Activated CD8-positive, alpha-beta memory T cell treated with anti-CD3 and anti-CD28 coated beads for 36 hours (primary cell): ENCODE measurements at regions not wholly inside any gene's neighbourhood (a gene's known extent, or its start where the extent isn't known, plus 50 kb on each side); places are given as distances from the start of the nearest gene placed in this dataset.

Source experiments
- CTCF ChIA-PET: fragments of 350-600 bp; sonication (Branson Sonifier 250); formaldehyde crosslinking; loops from one replicate; lab custom pipeline; 2021; ENCODE audit warnings: antibody characterized with exemption; lab: Charles Lee
- POLR2A ChIA-PET: fragments of 350-600 bp; sonication (Branson Sonifier 250); formaldehyde crosslinking; loops from one replicate; lab custom pipeline; 2021; ENCODE audit warnings: antibody characterized with exemption; lab: Charles Lee

GRCh38 chr10:76675561-76675950 is 962.1 kb downstream of the KCNMA1 start:
- POLR2A ChIA-PET, result no interaction called here
- CTCF ChIA-PET, result no interaction called here

DNA sequence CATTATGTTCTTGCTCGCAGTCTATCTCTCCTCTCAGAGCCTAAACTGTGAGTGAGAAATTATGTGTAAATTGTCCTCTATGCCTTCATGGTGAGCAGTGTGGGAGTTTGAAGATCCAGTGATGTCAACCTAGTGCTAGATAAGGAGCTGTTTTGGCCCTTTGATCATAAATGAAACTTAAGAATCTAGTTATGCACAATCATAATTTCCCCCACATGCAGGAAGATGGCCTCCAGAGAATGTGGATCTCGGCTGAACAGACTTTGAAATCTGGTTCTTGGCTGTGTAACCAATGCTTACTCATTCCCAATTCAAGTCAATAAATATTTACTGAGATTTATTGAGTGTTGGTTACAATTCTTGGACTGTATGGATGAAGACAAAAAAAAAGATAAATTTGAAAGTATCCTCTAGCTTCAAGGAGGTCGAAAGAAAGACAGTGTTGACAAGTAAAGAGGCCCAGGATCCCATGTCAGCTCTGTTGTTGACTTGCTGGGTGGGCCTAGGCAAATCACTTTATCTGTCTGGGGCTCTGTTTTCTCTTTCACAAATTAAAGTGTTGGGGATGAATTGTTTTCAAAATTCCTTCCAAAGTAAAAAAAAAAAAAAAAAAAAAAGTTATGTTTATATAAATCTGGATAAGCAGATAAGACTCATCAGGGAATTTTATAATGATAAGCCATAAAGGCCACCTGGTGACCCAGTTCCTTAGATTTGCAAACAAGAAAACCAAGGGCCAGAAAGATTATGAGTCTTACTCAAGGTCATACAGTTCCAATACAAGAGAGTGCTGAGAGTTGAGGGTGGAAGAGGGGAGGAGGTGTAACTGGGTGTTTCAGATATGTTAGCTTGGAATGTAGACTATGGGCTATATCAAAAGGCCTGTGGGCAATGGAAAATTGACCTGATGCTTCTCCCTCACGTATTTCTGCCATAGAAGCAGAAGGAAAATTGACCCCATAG is 969.9 kb downstream of the KCNMA1 start:
- CTCF ChIA-PET, result no interaction called here

GRCh38 chr10:76666891-76667290 is 970.7 kb downstream of the KCNMA1 start:
- POLR2A ChIA-PET, result no interaction called here

More for the DNA sequence above, 969.9 kb downstream of the KCNMA1 start:
- POLR2A ChIA-PET, result no interaction called here

GRCh38 chr10:76665029-76665428 is 972.6 kb downstream of the KCNMA1 start:
- POLR2A ChIA-PET, result no interaction called here
- CTCF ChIA-PET, result no interaction called here

More at GRCh38 chr10:76666891-76667290, 970.7 kb downstream of the KCNMA1 start:
- CTCF ChIA-PET, result no interaction called here

- POLR2A ChIA-PET, result no interaction called here
- CTCF ChIA-PET, result no interaction called here
Observed at GRCh38 chr10:76657337-76658012, 980.1 kb downstream of the KCNMA1 start.

GRCh38 chr10:76651154-76651553 is 986.5 kb downstream of the KCNMA1 start:
- ChIA-PET CTCF (no interaction called here), POLR2A (no interaction called here)

- ChIA-PET POLR2A (no interaction called here), CTCF (no interaction called here)
Observed at GRCh38 chr10:76649723-76650127, 987.9 kb downstream of the KCNMA1 start.

- CTCF ChIA-PET, result no interaction called here
- POLR2A ChIA-PET, result no interaction called here
Observed at GRCh38 chr10:76649254-76649653, 988.4 kb downstream of the KCNMA1 start.

DNA sequence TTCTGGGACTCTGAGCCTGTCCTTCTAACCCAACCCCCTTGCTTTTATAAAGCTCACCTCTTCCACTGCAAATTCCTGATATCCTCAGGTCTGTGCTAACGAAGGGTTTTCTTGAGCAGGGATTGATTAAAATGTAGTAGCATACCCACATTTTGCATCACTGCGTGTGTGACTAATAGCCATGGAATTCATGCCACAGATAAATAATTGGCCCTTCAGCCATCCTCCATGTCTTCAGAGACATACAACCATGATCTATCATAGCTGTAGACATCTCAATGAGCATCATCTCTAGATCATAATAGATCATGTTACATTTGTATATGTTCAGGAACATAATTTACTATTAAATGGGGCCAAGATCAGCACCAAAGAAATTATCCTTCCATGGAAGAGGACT is 990.3 kb downstream of the KCNMA1 start:
- ChIA-PET CTCF (no interaction called here), POLR2A (no interaction called here)

DNA sequence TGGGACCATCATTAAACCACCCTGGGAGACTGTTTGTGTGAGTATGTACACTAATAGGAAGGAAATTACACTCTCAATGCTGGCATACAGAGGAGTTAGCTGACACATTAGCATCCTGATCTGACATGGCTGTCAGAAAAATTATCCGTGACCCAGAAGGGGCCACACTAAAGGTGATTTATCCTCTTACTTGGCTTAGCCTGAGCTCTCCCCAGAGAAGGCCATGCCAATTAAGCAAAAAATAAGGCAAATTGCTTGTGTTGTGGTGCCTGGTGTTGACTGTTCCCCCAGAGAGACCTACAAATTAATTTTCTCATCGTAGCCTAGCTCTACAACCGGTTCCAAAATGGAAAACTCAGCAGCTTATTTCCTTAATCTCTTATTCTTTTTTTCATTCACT is 992.3 kb downstream of the KCNMA1 start:
- CTCF ChIA-PET, result no interaction called here
- POLR2A ChIA-PET, result no interaction called here

GRCh38 chr10:76644476-76644875 is 993.1 kb downstream of the KCNMA1 start:
- POLR2A ChIA-PET, result no interaction called here
- CTCF ChIA-PET, result no interaction called here

GRCh38 chr10:76643511-76643911 is 994.1 kb downstream of the KCNMA1 start:
- CTCF ChIA-PET, result no interaction called here
- POLR2A ChIA-PET, result no interaction called here

GRCh38 chr10:76642358-76642757 is 995.2 kb downstream of the KCNMA1 start:
- CTCF ChIA-PET, result no interaction called here
- POLR2A ChIA-PET, result no interaction called here

DNA sequence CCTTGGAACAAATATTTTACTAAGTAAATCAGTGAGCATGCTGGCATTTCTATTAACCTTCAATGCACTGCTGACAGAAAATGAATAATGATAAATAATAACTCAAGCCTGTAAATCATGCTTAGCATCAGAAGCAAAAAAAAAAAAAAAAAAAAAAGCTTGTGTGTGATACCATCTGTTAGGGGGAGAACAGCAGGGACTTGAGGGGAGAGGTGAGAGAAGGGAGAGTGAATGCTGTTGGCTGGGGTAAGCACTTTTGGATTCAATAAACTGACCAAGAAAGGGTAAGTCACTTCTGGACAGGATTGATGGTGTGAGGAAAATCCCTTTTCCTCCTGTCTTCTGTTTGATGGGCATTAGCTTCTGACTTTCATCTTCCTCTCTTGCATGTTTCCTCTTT is 996.4 kb downstream of the KCNMA1 start:
- POLR2A ChIA-PET, result no interaction called here
- CTCF ChIA-PET, result interaction anchor here (0.8 kb wide), 1 partner anchor 40 kb away, joined by 4 read pairs; no protein-coding TSS in a partner anchor

- ChIA-PET CTCF (no interaction called here), POLR2A (no interaction called here)
Observed at GRCh38 chr10:76640806-76641205, 996.8 kb downstream of the KCNMA1 start.

- POLR2A ChIA-PET, result no interaction called here
- CTCF ChIA-PET, result no interaction called here
Observed at GRCh38 chr10:76632767-76633051, 1004.9 kb downstream of the KCNMA1 start.

- ChIA-PET CTCF (no interaction called here), POLR2A (no interaction called here)
Observed at GRCh38 chr10:76631884-76632766, 1005.5 kb downstream of the KCNMA1 start.

- ChIA-PET POLR2A (no interaction called here), CTCF (no interaction called here)
Observed at GRCh38 chr10:76631036-76631670, 1006.5 kb downstream of the KCNMA1 start.

DNA sequence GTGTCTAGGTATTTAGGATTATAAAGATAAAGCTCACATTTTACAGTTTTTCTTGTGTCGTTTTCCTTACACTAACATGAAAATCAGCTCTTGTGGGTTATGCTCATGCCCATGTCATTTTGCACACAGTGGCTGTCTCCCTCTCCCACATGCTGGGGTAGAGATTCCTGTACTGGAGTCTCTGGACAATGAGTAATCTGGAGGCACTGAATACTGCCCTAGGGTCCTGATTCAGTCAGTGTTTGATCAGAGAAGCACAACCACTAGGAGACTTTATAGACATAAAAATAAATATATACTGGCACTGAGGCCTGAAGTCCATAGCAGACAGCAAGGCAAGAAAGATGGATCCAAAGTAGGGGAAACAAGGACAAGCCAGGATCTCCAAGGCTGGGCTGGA is 1008.8 kb downstream of the KCNMA1 start:
- CTCF ChIA-PET, result no interaction called here
- POLR2A ChIA-PET, result no interaction called here

- CTCF ChIA-PET, result no interaction called here
Observed at GRCh38 chr10:76626386-76626785, 1011.2 kb downstream of the KCNMA1 start.

More at GRCh38 chr10:76626386-76626785, 1011.2 kb downstream of the KCNMA1 start:
- POLR2A ChIA-PET, result no interaction called here
